ENCODE measurements at regions not wholly inside any gene's neighbourhood (a gene's known extent, or its start where the extent isn't known, plus 50 kb on each side); places are given as distances from the start of the nearest gene placed in this dataset.

GRCh38 chr3:28667646-28668621 is 319.3 kb upstream of the AZI2 start:
- no peak overlapping the region for H3K4me3 Mint-ChIP-seq
- no peaks in the 10 kb centered on the region for H3K36me3 Mint-ChIP-seq (ENCODE audit: low read depth)
- peak; percentile 72 for DNase-seq (ENCODE audit: low read depth, low spot score)
- TF ChIP-seq, protein P1, sequence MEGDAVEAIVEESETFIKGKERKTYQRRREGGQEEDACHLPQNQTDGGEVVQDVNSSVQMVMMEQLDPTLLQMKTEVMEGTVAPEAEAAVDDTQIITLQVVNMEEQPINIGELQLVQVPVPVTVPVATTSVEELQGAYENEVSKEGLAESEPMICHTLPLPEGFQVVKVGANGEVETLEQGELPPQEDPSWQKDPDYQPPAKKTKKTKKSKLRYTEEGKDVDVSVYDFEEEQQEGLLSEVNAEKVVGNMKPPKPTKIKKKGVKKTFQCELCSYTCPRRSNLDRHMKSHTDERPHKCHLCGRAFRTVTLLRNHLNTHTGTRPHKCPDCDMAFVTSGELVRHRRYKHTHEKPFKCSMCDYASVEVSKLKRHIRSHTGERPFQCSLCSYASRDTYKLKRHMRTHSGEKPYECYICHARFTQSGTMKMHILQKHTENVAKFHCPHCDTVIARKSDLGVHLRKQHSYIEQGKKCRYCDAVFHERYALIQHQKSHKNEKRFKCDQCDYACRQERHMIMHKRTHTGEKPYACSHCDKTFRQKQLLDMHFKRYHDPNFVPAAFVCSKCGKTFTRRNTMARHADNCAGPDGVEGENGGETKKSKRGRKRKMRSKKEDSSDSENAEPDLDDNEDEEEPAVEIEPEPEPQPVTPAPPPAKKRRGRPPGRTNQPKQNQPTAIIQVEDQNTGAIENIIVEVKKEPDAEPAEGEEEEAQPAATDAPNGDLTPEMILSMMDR (conservative IDR thresholded peaks at IDR 0.05), result peak; percentile 87
- H3K27me3 Mint-ChIP-seq (ENCODE audit: low read depth), result no peaks in the 10 kb centered on the region
- no peak overlapping the region for H3K27ac Mint-ChIP-seq (ENCODE audit: unreplicated experiment)
- H3K4me1 Mint-ChIP-seq, result peaks cover 8% of the 10 kb centered on the region
- peaks cover 4% of the 10 kb centered on the region for H3K9me3 Mint-ChIP-seq

DNA sequence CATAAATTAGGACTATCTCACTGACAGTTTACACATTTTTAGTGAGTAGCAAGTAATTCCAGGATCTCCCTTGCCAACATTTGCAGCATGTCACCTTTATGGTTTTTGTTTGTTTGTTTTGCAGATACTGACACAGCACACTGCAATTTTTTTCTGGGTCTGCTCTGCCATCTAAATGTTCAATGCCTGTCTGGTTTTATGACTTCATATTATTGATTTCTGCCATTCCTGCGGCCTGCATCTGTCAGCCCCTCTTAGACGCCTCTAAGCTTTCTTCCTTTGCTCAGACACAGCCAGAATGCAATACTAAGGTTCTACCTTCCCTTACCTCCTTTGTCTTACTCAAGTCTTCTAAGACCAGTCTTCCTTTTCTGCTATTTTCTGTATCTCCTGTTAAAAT is 321.2 kb upstream of the AZI2 start:
- TF ChIP-seq, protein P1 (conservative IDR thresholded peaks at IDR 0.05), result no peak
- H3K36me3 Mint-ChIP-seq (ENCODE audit: low read depth), result no peaks in the 10 kb centered on the region
- H3K4me3 Mint-ChIP-seq, result no peak overlapping the region

DNA sequence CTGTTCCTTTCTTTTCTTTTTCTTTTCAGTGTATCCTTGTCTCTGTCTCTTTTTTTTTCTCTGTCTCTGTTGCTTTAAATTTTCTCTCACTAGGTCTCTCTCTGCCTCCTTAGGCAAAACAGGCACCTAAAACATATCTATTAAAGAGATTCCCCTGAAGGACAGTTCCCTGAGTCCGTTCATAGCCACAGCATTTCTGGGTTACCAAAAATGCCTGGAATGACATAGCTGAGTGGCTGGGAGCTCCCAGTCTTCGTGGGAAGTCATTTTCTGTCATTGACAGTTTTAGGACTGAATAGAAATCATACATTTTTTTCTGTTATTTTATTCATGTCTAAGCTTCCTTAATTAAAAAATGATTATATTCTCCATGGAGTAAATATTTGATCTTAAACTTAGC is 323.8 kb upstream of the AZI2 start:
- no peak overlapping the region for H3K27ac Mint-ChIP-seq (ENCODE audit: unreplicated experiment)
- H3K36me3 Mint-ChIP-seq (ENCODE audit: low read depth), result no peaks in the 10 kb centered on the region

More for the DNA sequence above, 321.2 kb upstream of the AZI2 start:
- H3K27ac Mint-ChIP-seq (ENCODE audit: unreplicated experiment), result no peak overlapping the region
- H3K9me3 Mint-ChIP-seq, result peaks cover 2% of the 10 kb centered on the region
- no peak for DNase-seq (ENCODE audit: low read depth, low spot score)
- H3K4me1 Mint-ChIP-seq, result peaks cover 8% of the 10 kb centered on the region
- no peaks in the 10 kb centered on the region for H3K27me3 Mint-ChIP-seq (ENCODE audit: low read depth)

DNA sequence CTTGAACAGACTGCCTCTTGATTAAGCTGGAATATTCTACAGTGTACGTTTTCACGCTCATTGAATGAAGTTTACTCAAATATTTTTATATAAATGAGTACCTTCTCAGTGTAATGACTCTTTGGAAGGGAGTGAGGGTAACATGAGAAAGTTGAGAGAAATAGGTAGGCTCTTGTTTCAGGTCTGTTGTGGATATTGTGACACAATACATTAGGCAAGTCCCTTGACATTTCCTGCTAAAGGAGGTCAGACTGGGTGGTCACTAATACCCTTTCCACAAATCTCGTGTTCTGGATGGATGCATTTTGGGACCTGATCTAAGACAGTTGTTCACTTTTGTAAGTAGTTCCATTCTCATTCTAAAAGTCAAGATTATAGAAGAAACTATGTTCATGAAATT is 324.8 kb upstream of the AZI2 start:
- Mint-ChIP-seq H3K36me3 (ENCODE audit: low read depth) (no peaks in the 10 kb centered on the region), H3K4me3 (no peak overlapping the region), H3K27me3 (ENCODE audit: low read depth) (no peaks in the 10 kb centered on the region), H3K9me3 (peaks cover 4% of the 10 kb centered on the region), H3K27ac (ENCODE audit: unreplicated experiment) (no peak overlapping the region), H3K4me1 (no peaks in the 10 kb centered on the region)
- TF ChIP-seq, protein P1 (conservative IDR thresholded peaks at IDR 0.05), result no peak
- DNase-seq (ENCODE audit: low read depth, low spot score), result no peak

More for the DNA sequence above, 323.8 kb upstream of the AZI2 start:
- no peaks in the 10 kb centered on the region for H3K27me3 Mint-ChIP-seq (ENCODE audit: low read depth)
- H3K9me3 Mint-ChIP-seq, result peaks cover 7% of the 10 kb centered on the region
- DNase-seq (ENCODE audit: low read depth, low spot score), result no peak
- H3K4me1 Mint-ChIP-seq, result peaks cover 7% of the 10 kb centered on the region
- no peak overlapping the region for H3K4me3 Mint-ChIP-seq
- TF ChIP-seq, protein P1 (conservative IDR thresholded peaks at IDR 0.05), result no peak

GRCh38 chr3:28674212-28674611 is 325.6 kb upstream of the AZI2 start:
- H3K27ac Mint-ChIP-seq (ENCODE audit: unreplicated experiment), result no peak overlapping the region
- no peaks in the 10 kb centered on the region for H3K36me3 Mint-ChIP-seq (ENCODE audit: low read depth)
- H3K9me3 Mint-ChIP-seq, result peaks cover 4% of the 10 kb centered on the region
- H3K4me3 Mint-ChIP-seq, result no peak overlapping the region
- TF ChIP-seq, protein P1 (conservative IDR thresholded peaks at IDR 0.05), result no peak
- no peak for DNase-seq (ENCODE audit: low read depth, low spot score)
- no peaks in the 10 kb centered on the region for H3K27me3 Mint-ChIP-seq (ENCODE audit: low read depth)
- no peaks in the 10 kb centered on the region for H3K4me1 Mint-ChIP-seq
